GM12875 (cell line): ENCODE measurements at regions not wholly inside any gene's neighbourhood (a gene's known extent, or its start where the extent isn't known, plus 50 kb on each side); places are given as distances from the start of the nearest gene placed in this dataset.

Source experiments
- H3K4me3 ChIP-seq: one replicate; pipeline ENCODE4 v1.5.1; 2011; ENCODE audit warnings: low read depth, low read length, control low read depth
- TF ChIP-seq, protein P1 (sequence below): IDR thresholded peaks from 2 replicates; pipeline ENCODE4 v1.5.1; 2011; ENCODE audit warnings: low read depth, mild to moderate bottlenecking, control low read depth, inconsistent platforms, low read length, moderate library complexity, borderline replicate concordance; ENCODE audit not compliant: insufficient read depth

GRCh38 chr6:88538840-88539239 lies 372.7 kb upstream of the CNR1 start:
- TF ChIP-seq, protein P1, sequence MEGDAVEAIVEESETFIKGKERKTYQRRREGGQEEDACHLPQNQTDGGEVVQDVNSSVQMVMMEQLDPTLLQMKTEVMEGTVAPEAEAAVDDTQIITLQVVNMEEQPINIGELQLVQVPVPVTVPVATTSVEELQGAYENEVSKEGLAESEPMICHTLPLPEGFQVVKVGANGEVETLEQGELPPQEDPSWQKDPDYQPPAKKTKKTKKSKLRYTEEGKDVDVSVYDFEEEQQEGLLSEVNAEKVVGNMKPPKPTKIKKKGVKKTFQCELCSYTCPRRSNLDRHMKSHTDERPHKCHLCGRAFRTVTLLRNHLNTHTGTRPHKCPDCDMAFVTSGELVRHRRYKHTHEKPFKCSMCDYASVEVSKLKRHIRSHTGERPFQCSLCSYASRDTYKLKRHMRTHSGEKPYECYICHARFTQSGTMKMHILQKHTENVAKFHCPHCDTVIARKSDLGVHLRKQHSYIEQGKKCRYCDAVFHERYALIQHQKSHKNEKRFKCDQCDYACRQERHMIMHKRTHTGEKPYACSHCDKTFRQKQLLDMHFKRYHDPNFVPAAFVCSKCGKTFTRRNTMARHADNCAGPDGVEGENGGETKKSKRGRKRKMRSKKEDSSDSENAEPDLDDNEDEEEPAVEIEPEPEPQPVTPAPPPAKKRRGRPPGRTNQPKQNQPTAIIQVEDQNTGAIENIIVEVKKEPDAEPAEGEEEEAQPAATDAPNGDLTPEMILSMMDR: no peak
- H3K4me3 ChIP-seq: no peak overlapping the region

GRCh38 chr6:88538130-88538706 lies 372.1 kb upstream of the CNR1 start:
- TF ChIP-seq, protein P1: no peak
- H3K4me3 ChIP-seq: no peak overlapping the region

GRCh38 chr6:88536071-88536625 lies 370.0 kb upstream of the CNR1 start:
- TF ChIP-seq, protein P1: no peak
- no peak overlapping the region for H3K4me3 ChIP-seq

DNA sequence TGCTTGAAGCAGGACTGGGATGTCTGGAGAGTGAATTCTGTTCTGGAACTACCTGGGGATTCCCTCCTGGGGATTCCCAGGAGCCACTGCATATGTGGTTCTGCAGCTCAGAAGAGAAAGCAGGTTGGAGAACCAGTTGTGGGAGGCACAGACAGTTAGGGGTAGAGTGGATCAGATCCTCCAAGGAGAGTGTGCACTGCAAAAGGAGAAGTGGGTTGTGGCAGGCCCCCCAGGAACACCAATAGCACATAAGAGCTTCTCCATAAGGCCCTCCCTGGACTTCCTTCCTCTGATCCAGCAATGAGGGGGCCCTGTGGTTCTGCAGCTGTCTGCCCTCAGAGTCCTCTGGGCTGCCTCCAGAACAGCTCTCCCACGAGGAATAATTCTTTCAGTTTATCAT lies 369.2 kb upstream of the CNR1 start:
- TF ChIP-seq, protein P1: no peak
- no peak overlapping the region for H3K4me3 ChIP-seq

DNA sequence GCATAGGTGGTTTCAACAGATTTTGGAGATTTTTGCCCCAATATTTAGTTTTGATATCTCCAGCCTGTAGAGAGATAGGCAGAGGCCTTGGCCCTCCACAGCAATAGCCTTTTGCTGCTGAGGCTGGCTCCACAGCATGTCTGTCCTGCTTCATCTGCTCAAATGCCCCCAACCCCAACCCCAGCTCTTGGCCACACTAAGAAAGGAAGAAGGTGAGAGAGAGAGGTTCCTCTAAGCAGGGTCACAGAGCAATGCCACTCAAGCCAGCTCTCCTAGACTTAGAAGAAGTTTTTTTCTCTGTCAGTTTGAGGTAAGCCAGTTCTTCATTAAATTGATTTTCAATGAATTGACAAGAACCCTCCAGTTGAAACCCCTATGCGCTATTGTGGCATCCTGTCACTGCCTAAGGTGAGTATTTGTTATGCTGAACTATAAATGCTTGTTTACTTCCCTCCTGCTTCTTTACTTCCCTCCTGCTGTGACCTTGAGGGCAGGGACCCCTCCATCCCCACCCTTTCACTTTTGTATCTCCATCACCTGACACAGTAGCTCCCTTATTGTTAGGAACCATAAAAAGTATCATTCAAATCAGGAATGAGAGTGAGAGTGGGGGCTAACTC lies 366.2 kb upstream of the CNR1 start:
- no peak overlapping the region for H3K4me3 ChIP-seq
- TF ChIP-seq, protein P1: no peak

DNA sequence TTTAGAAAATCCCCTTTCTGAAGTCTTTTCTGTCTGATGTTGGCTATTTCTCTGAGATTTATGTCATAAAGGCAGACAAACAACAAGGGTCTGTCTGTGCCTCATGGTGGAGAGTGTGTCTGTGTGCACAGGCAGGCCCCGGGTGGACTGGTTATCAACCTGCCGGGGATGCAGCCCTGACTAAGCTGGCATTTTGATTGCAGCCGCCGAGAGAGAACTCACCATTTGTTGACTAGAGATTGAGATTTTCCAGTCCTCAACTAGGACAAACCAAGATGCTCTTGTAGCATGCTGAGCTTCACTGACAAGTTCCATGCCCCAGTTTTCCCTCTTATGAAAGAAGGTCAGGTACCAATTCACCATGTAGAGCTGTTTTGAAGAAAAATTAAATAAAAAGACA lies 363.6 kb upstream of the CNR1 start:
- no peak overlapping the region for H3K4me3 ChIP-seq
- TF ChIP-seq, protein P1: no peak

DNA sequence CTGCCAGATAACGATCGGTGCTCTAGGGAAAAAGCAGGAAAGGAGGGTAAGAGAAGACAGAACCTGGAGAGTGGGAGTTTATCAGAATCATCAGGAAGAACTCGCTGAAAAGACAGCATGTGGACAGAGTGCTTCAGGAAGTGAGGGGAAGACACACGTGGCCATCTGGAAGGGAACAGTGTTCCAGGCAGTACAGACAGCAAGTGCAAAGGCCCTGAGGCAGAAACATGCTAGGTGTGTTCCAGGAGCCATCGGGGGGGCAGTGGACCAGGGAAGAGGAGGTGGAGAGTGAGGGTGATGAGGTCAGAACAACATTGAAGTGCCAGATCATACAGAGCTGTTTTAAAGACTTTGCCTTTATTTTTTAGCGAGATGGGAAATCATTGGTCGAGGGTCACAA lies 354.3 kb upstream of the CNR1 start:
- TF ChIP-seq, protein P1: no peak
- H3K4me3 ChIP-seq: no peak overlapping the region
